Breast epithelium (tissue), 3 donors: ENCODE measurements at regions not wholly inside any gene's neighbourhood (a gene's known extent, or its start where the extent isn't known, plus 50 kb on each side); places are given as distances from the start of the nearest gene placed in this dataset.

Experiments
- CTCF ChIP-seq, 3 donors: fragments of 450-650 bp; IDR thresholded peaks; one replicate each; pipeline ENCODE4 v1.5.1; 2016 to 2017; ENCODE audit warnings: antibody characterized with exemption in 3 of 3, mild to moderate bottlenecking in 3 of 3, moderate library complexity in 3 of 3
- POLR2A ChIP-seq: fragments of 450-650 bp; IDR thresholded peaks from one replicate; pipeline ENCODE4 v1.6.1; 2016; ENCODE audit warnings: antibody characterized with exemption, mild to moderate bottlenecking, moderate library complexity
- POLR2AphosphoS5 ChIP-seq, 3 donors: sonication (generic); formaldehyde crosslinking; IDR thresholded peaks; one replicate each; pipeline ENCODE4 v1.6.1; 2017; ENCODE audit warnings: antibody characterized with exemption in 3 of 3

GRCh38 chr4:127505203-127505602 lies 127.6 kb upstream of the INTU start:
- TF ChIP-seq POLR2A (no peak), CTCF (IDR thresholded peaks at IDR 0.05) (no peak), POLR2AphosphoS5 (IDR thresholded peaks at IDR 0.05) (no peak)
